ENCODE measurements at regions not wholly inside any gene's neighbourhood (a gene's known extent, or its start where the extent isn't known, plus 50 kb on each side); places are given as distances from the start of the nearest gene placed in this dataset.

GRCh38 chr5:82765765-82766164 is 311.4 kb downstream of the TMEM167A start:
- no peak for DNase-seq (ENCODE audit: low read depth in 3 of 3, low spot score in 1 of 3)

DNA sequence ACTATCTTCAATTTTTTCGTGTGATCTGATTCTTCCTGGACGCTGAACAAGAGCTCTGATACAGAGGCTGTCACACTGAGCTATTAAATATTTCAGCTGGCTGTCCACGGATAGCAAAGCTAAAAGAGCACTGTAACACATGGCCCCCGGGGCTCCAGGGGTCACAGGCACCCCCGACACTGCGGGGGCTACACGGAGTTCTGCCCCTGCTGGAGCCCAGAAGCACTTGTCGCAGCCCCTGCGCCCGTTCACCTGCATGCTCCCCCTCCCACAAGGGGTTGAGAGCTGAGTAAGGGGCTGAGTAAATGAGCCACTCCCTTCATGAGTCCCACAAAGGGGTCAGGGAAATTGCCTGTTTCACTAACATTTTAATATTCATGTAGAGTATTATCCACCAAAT is 316.3 kb downstream of the TMEM167A start:
- no peak for DNase-seq (ENCODE audit: low read depth in 3 of 3, low spot score in 1 of 3)

GRCh38 chr5:82758881-82759280 is 318.3 kb downstream of the TMEM167A start:
- no peak for DNase-seq (ENCODE audit: low read depth in 3 of 3, low spot score in 1 of 3)

DNA sequence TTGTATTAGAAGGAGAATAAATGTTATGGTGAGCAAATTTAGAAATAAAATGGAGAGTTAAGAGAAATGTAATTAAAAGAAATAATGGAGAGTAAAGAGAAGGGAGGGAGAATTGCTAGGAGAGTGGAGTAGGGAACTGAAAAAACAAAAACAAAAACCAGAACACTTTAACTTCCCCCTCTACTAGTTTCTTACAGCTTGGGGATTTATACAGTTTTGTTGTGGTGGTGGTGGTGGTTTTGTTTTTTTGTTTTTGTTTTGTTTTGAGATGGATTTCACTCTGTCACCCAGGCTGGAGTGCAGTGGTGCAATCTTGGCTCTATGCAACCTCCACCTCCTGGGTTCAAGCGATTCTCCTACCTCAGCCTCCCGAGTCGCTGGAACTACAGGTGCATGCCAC is 322.4 kb downstream of the TMEM167A start:
- DNase-seq (ENCODE audit: low read depth in 3 of 3, low spot score in 1 of 3), result no peak

DNA sequence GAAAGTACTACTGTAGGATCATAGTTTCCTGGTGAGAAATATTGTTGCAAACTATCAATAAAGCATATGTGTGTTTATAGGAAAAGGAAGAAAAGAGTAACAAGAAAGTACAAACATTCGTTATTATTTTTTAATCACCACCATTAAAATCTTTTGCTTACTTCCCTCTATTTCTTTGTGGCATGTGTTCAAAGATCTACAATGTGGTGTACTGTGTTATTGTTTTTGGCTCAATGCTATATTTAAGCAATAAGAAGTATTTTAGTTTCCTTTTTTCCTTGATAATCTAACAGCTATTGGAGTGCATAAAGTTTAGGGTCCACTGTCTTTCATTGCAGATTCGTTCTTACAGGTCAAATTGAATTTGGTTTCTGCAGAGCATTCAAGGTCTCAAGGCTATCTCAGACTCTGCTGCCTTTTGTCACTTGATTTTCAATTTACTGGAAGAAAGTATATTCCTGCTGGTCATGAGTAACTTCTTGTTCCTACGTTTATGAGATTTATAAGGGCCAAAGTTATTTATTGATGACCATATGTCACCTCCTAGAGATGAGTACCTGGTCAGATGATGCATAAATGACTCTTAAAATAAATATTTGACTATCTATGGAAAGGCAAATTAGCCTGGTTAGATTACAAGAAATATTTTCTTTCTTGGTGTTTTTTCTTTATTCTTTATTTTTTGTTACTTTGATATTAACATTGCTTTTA is 323.0 kb downstream of the TMEM167A start:
- no peak for DNase-seq (ENCODE audit: low read depth in 3 of 3, low spot score in 1 of 3)

GRCh38 chr5:82753374-82753773 is 323.8 kb downstream of the TMEM167A start:
- DNase-seq (ENCODE audit: low read depth in 3 of 3, low spot score in 1 of 3), result no peak

- no peak for DNase-seq (ENCODE audit: low read depth in 3 of 3, low spot score in 1 of 3)
These were observed 327.8 kb downstream of the TMEM167A start for GRCh38 chr5:82749461-82749820.

DNA sequence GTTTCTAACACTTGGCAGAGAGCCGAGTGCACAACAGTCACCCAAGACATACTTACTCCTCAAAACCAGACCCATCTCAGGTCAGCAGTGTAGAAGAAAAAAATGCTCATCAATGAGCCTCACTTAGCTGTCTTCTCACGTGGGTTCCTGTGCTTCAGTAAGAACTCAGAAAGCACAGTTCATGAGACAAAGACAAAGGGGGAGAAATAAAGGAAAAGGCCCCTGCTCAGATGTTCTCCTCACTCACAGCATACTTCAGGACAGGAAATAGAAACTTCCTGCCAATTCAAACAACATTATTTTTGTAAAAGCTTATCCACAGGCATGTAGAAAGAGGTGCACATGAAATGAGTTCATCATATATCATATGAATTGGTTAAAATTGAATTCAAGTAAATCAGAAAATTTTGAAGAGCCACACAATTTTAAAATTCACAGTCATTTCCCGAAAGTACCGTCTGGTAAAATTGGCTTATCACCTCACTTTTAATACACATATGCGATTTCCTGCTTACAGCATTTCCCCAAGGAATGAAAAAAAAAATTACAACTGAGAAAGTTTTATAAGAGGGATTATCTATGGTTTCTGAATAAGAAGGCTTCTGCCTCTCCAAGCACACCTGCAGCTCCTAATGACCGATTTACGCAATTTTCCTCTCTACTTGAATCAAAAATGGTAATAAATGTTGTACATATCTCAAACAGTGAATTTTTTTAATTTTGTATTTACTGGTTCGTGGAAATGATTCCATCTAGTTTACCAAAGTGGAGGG is 328.3 kb downstream of the TMEM167A start:
- no peak for DNase-seq (ENCODE audit: low read depth in 3 of 3, low spot score in 1 of 3)

DNA sequence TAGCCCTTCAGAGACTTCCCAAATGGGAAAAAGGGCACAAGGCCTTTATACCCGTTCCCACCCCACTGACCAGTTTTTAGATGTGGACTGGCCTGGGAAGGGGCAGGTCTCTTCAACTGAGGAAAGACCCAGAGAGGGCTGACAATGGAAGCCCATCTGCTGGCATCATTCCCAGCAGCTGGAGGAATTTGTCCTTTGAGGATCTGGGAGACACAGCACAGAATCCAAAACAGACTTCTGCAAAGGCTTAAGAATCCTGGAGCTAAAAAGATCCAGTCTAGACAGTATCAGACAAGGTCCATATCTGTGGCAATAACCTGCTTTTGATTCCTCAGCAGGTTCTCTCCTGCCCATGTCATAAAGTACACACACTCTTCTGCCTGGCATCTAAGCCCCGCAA is 329.2 kb downstream of the TMEM167A start:
- DNase-seq (ENCODE audit: low read depth in 3 of 3, low spot score in 1 of 3), result no peak

GRCh38 chr5:82745016-82745415 is 332.2 kb downstream of the TMEM167A start:
- no peak for DNase-seq (ENCODE audit: low read depth in 3 of 3, low spot score in 1 of 3)

- DNase-seq (ENCODE audit: low read depth in 3 of 3, low spot score in 1 of 3), result no peak
These were observed 338.4 kb downstream of the TMEM167A start for GRCh38 chr5:82738681-82739269.

DNA sequence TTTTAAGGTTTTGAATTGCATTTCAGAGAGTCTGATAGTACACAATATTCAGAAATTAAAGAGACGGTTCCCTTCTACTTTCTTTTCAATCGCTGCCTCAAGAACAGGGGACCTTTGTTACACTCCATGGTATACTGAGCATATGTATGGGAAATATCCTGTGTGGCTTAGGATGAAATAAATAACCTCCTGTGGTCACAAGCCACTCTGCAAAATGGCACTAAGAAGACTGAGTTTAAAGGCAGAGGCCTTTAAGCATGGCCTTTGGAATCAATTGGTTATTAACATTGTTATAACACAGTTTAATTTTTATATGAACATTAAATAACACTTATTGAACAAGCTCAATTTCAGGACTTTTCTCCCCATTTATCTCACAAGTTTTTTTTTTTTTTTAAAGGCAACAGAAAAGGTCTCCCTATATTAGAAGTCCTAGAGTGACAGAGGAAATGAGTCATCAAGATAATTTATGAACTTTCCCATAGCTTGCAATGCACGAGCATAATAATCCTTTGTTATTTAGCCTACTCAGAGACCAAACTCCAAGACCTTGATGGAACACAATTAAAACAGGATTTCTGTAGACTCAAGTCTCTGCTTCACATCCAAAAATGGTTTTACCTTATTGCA is 341.9 kb downstream of the TMEM167A start:
- no peak for DNase-seq (ENCODE audit: low read depth in 3 of 3, low spot score in 1 of 3)

DNA sequence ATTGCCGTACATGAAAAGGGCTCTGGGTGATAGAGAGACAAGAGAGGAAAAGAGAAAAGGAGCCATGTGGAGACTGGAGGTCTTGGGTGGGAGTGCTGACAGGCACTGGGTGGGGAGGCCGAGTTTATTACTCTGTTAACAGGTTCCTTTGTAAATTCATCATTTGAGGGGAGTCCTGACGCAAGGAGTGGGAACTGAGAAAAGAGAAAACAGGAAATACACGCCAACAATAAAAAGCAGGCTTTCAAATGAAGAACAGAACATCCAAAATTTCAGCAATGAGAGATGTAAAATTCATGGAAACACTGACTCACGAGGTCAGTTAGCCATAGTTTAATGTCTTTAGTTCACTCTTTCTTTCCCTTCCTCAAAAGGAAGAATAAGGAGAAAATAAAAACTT is 342.8 kb downstream of the TMEM167A start:
- DNase-seq (ENCODE audit: low read depth in 3 of 3, low spot score in 1 of 3), result no peak

DNA sequence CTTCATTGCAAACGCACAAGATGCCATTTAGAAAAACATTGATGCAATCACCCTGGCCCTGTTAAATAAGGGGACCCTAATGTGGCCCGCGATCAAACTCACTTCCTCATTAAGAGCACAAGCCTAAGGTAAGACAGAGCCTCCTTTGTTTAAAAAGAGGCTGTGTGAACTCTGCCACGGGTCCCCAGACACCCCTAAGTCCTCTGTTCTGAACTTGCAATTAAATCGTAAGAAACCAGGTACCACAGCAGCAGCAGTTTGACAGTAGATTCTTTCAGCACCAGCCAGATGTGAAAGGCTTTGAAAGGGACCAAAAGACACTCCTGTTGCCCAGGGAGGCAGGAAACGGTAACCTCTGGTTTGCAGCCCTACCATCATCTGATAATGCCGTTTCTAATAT is 346.3 kb downstream of the TMEM167A start:
- no peak for DNase-seq (ENCODE audit: low read depth in 3 of 3, low spot score in 1 of 3)

- DNase-seq (ENCODE audit: low read depth in 3 of 3, low spot score in 1 of 3), result no peak
These were observed 348.1 kb downstream of the TMEM167A start for GRCh38 chr5:82728926-82729702.

DNA sequence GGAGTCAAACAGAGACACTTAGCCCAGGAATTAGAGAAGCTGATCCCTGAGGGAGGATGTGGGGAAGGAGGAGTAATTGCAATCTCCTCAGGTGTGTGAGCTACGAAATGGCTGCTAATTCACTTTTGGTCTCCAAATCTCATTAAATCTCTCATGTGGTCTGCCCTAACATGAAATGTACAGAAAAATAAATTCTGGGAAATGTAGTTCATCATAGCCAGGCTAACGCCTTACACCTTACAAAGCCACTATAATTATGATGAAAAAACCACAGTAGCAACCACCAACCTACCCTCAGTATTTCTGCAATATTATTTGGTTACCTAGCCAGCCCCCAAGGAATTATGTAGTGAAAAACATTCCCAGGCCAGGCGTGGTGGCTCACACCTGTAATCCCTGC is 354.0 kb downstream of the TMEM167A start:
- DNase-seq (ENCODE audit: low read depth in 3 of 3, low spot score in 1 of 3), result no peak

DNA sequence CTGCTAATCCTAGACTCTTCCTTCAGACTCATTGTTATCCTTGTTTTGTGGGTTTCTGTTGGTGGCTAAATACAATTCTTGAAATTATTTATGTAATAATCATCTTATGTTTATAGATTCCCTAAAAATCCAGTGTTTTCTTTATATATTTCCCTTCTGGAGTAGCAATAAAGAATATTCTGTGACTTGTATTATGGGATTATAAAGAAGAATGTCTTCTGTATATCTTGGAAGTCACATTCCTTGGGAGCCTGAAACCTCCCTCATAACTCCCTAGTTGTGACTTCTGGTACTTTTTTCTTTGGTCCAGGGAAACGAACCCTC is 356.1 kb downstream of the TMEM167A start:
- no peak for DNase-seq (ENCODE audit: low read depth in 3 of 3, low spot score in 1 of 3)

DNA sequence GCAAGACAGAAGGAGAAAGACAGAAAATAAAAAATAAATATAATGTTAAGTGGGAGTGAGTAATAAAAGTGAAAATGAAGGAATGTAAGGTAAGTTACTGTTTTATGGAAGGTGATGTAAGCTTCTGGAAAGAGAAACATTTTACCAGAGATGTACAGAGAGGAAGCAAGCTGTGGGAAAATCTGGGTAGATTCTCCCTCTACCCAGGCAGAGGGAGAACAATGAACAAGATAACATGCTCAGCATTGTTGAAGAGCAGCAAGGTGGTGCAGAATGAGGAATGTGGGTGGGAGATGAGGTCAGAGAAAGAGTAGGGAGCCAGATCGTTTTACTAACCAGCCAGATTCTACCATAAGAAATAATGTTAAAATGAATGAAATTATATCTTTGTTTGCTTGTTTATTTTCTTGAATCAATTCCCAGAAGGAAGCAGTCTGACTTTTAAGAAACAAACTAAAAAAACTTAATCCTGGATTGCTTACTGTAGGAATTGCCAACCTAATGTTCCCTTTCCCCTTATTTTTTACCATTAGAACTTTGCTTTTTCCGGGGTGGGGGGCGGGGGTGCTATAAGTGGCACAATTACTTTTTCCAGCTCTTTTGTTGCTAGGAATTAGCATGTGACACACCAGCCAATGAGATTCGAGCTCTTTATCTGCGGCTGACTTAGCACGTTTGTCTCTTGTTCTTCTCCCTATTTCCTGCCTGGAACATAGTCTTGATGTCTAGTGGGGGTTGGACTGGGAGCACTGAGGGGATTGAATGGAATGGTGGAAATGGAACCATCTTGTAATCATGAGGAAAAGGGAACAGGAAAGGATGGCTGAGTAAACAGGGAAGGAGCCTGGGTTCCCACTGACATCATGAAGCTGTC is 356.7 kb downstream of the TMEM167A start:
- no peak for DNase-seq (ENCODE audit: low read depth in 3 of 3, low spot score in 1 of 3)

- DNase-seq (ENCODE audit: low read depth in 3 of 3, low spot score in 1 of 3), result no peak
These were observed 357.8 kb downstream of the TMEM167A start for GRCh38 chr5:82719368-82719767.

- DNase-seq (ENCODE audit: low read depth in 3 of 3, low spot score in 1 of 3), result no peak
These were observed 359.5 kb downstream of the TMEM167A start for GRCh38 chr5:82717738-82718137.

Data from stimulated activated CD4-positive, alpha-beta T cell treated with anti-CD3 and anti-CD28 coated beads, TNF-alpha, amount 100 ng/mL, for 1 hour (primary cell).